ENCODE measurements at regions not wholly inside any gene's neighbourhood (a gene's known extent, or its start where the extent isn't known, plus 50 kb on each side); places are given as distances from the start of the nearest gene placed in this dataset.

GRCh38 chr16:62648256-62648655 lies 612.0 kb upstream of the CDH8 start:
- TF ChIP-seq EZH2 (IDR thresholded peaks at IDR 0.05; ENCODE audit: borderline replicate concordance, insufficient read depth, low read length, poor library complexity, severe bottlenecking) (no peak), EP300 (conservative IDR thresholded peaks at IDR 0.05; ENCODE audit: poor library complexity, severe bottlenecking) (no peak), RAD21 (conservative IDR thresholded peaks at IDR 0.05) (no peak), REST (IDR thresholded peaks at IDR 0.05; ENCODE audit: borderline replicate concordance) (no peak), SMC3 (conservative IDR thresholded peaks at IDR 0.05; ENCODE audit: poor library complexity) (no peak), POLR2AphosphoS5 (IDR thresholded peaks at IDR 0.05) (no peak)
- Histone ChIP-seq H3K9me2 (ENCODE audit: insufficient read depth, low read length) (no peaks in the 10 kb centered on the region), H2AFZ (ENCODE audit: low read depth, low read length) (no peak overlapping the region), H3F3A (ENCODE audit: insufficient read depth, low read length, poor library complexity, severe bottlenecking) (no peaks in the 10 kb centered on the region), H3K27me3 (ENCODE audit: insufficient read depth, low read depth, low read length) (no peaks in the 10 kb centered on the region), H3K4me2 (ENCODE audit: low read length) (no peak overlapping the region), H3K9me3 (ENCODE audit: low read length) (no peaks in the 10 kb centered on the region), H4K20me1 (ENCODE audit: insufficient read depth) (no peaks in the 10 kb centered on the region), H3K79me2 (replicated peaks; ENCODE audit: insufficient read depth, low read length) (no peaks in the 10 kb centered on the region), H3K36me3 (ENCODE audit: insufficient read depth, low read length) (no peaks in the 10 kb centered on the region), H3K27ac (ENCODE audit: low read length) (no peak overlapping the region), H3K9ac (ENCODE audit: low read length) (no peak overlapping the region), H3K4me3 (ENCODE audit: low read length) (no peak overlapping the region)

GRCh38 chr16:62644030-62644812 lies 608.0 kb upstream of the CDH8 start:
- Histone ChIP-seq H3K27me3 (ENCODE audit: insufficient read depth, low read depth, low read length) (no peaks in the 10 kb centered on the region), H3K79me2 (replicated peaks; ENCODE audit: insufficient read depth, low read length) (no peaks in the 10 kb centered on the region), H3F3A (ENCODE audit: insufficient read depth, low read length, poor library complexity, severe bottlenecking) (no peaks in the 10 kb centered on the region), H2AFZ (ENCODE audit: low read depth, low read length) (no peak overlapping the region), H3K9me2 (ENCODE audit: insufficient read depth, low read length) (no peaks in the 10 kb centered on the region), H3K9me3 (ENCODE audit: low read length) (no peaks in the 10 kb centered on the region), H3K4me3 (ENCODE audit: low read length) (no peak overlapping the region), H3K4me2 (ENCODE audit: low read length) (no peak overlapping the region), H3K27ac (ENCODE audit: low read length) (no peak overlapping the region), H3K36me3 (ENCODE audit: insufficient read depth, low read length) (no peaks in the 10 kb centered on the region), H4K20me1 (ENCODE audit: insufficient read depth) (no peaks in the 10 kb centered on the region), H3K9ac (ENCODE audit: low read length) (no peak overlapping the region)
- TF ChIP-seq MXI1 (conservative IDR thresholded peaks at IDR 0.05; ENCODE audit: poor library complexity, severe bottlenecking) (no peak), SMC3 (conservative IDR thresholded peaks at IDR 0.05; ENCODE audit: poor library complexity) (no peak), CTCF (IDR thresholded peaks at IDR 0.05; ENCODE audit: poor library complexity, severe bottlenecking) (no peak), TAF1 (IDR thresholded peaks at IDR 0.05; ENCODE audit: low read depth) (no peak), POLR2AphosphoS5 (IDR thresholded peaks at IDR 0.05) (no peak), REST (IDR thresholded peaks at IDR 0.05; ENCODE audit: borderline replicate concordance) (no peak), EP300 (conservative IDR thresholded peaks at IDR 0.05; ENCODE audit: poor library complexity, severe bottlenecking) (no peak), RAD21 (conservative IDR thresholded peaks at IDR 0.05) (no peak), EZH2 (IDR thresholded peaks at IDR 0.05; ENCODE audit: borderline replicate concordance, insufficient read depth, low read length, poor library complexity, severe bottlenecking) (no peak)
